AG09319 (cell line): ENCODE measurements at regions not wholly inside any gene's neighbourhood (a gene's known extent, or its start where the extent isn't known, plus 50 kb on each side); places are given as distances from the start of the nearest gene placed in this dataset.

Source experiments
- DNase-seq: peaks from one replicate; pipeline ENCODE4 v3.0.0-alpha.2; 2010; ENCODE audit warnings: low read depth; ENCODE audit errors: extremely low read depth
- CTCF ChIP-seq: IDR thresholded peaks from 2 replicates; pipeline ENCODE4 v1.5.1; 2011; ENCODE audit warnings: low read depth, mild to moderate bottlenecking, inconsistent platforms, low read length, moderate library complexity

- no peak for DNase-seq
These were observed 266.3 kb upstream of the SLC14A2 start for GRCh38 chr18:45349019-45349418.

GRCh38 chr18:45349467-45349866, 265.8 kb upstream of the SLC14A2 start:
- no peak for DNase-seq

More at GRCh38 chr18:45349019-45349418, 266.3 kb upstream of the SLC14A2 start:
- no peak for TF ChIP-seq CTCF

GRCh38 chr18:45350404-45351156, 264.7 kb upstream of the SLC14A2 start:
- DNase-seq, result no peak
- no peak for TF ChIP-seq CTCF

More at GRCh38 chr18:45349467-45349866, 265.8 kb upstream of the SLC14A2 start:
- TF ChIP-seq CTCF, result no peak

- no peak for DNase-seq
- no peak for TF ChIP-seq CTCF
These were observed 262.4 kb upstream of the SLC14A2 start for GRCh38 chr18:45352874-45353273.

GRCh38 chr18:45353530-45353929, 261.7 kb upstream of the SLC14A2 start:
- no peak for DNase-seq
- no peak for TF ChIP-seq CTCF

- no peak for DNase-seq
- TF ChIP-seq CTCF, result no peak; the same call in 1 of the 2 replicates
These were observed 259.2 kb upstream of the SLC14A2 start for GRCh38 chr18:45355944-45356520.

GRCh38 chr18:45357686-45358470, 257.4 kb upstream of the SLC14A2 start:
- DNase-seq, result no peak
- TF ChIP-seq CTCF, result no peak
